ENCODE measurements at regions not wholly inside any gene's neighbourhood (a gene's known extent, or its start where the extent isn't known, plus 50 kb on each side); places are given as distances from the start of the nearest gene placed in this dataset.
A peak's percentile ranks its signal among the peaks of the same experiment; 100 is the strongest.
"Not testable (repeated sequence)": the region's sequence is repeated elsewhere in the genome, so short reads cannot be mapped to it uniquely, and the experiment has no call there.

- peaks cover 0 to 11% (median 5%) of the 10 kb centered on the region in 4 experiments for H3K4me1 ChIP-seq (ENCODE audit: control extremely low read depth in 1 of 4, control insufficient read depth in 4 of 4, insufficient read depth in 4 of 4, low read length in 3 of 4)
- H3K27me3 ChIP-seq (replicated peaks in 2 of 5; ENCODE audit: control insufficient read depth in 4 of 5, insufficient read depth in 5 of 5, low read length in 4 of 5); POLR2A ChIA-PET; CTCF ChIA-PET; H3K9me3 ChIP-seq (ENCODE audit: control extremely low read depth in 1 of 5, control insufficient read depth in 4 of 5, insufficient read depth in 2 of 5, low read depth in 1 of 5, low read length in 4 of 5); H3K27ac ChIP-seq (ENCODE audit: insufficient read depth in 1 of 2, low read depth in 1 of 2, low read length in 2 of 2, poor library complexity in 1 of 2, severe bottlenecking in 2 of 2); DNase-seq; H3K4me3 ChIP-seq (ENCODE audit: control insufficient read depth in 1 of 7, extremely low read depth in 1 of 7, insufficient read depth in 4 of 7, low read depth in 2 of 7, low read length in 6 of 7); H3K36me3 ChIP-seq (ENCODE audit: control insufficient read depth in 4 of 4, insufficient read depth in 4 of 4, low read length in 3 of 4): not testable (repeated sequence)
- WGBS (ENCODE audit: insufficient coverage) = no CpG with 5 or more reads among the region's 2 CpGs
These were observed 170.5 kb upstream of the PLGLB2 start for GRCh38 chr2:87577358-87577757.

- H3K27ac ChIP-seq (ENCODE audit: insufficient read depth in 1 of 2, low read depth in 1 of 2, low read length in 2 of 2, poor library complexity in 1 of 2, severe bottlenecking in 2 of 2); POLR2A ChIA-PET; H3K27me3 ChIP-seq (replicated peaks in 2 of 5; ENCODE audit: control insufficient read depth in 4 of 5, insufficient read depth in 5 of 5, low read length in 4 of 5); H3K4me1 ChIP-seq (ENCODE audit: control extremely low read depth in 1 of 4, control insufficient read depth in 4 of 4, insufficient read depth in 4 of 4, low read length in 3 of 4); H3K9me3 ChIP-seq (ENCODE audit: control extremely low read depth in 1 of 5, control insufficient read depth in 4 of 5, insufficient read depth in 2 of 5, low read depth in 1 of 5, low read length in 4 of 5); H3K4me3 ChIP-seq (ENCODE audit: control insufficient read depth in 1 of 7, extremely low read depth in 1 of 7, insufficient read depth in 4 of 7, low read depth in 2 of 7, low read length in 6 of 7); CTCF ChIA-PET; H3K36me3 ChIP-seq (ENCODE audit: control insufficient read depth in 4 of 4, insufficient read depth in 4 of 4, low read length in 3 of 4); DNase-seq: not testable (repeated sequence)
- WGBS (ENCODE audit: insufficient coverage) = no CpG with 5 or more reads among the region's 4 CpGs
These were observed 165.7 kb upstream of the PLGLB2 start for GRCh38 chr2:87582152-87582551.

- H3K27me3 ChIP-seq (replicated peaks in 2 of 5; ENCODE audit: control insufficient read depth in 4 of 5, insufficient read depth in 5 of 5, low read length in 4 of 5); CTCF ChIA-PET: not testable (repeated sequence)
These were observed 165.3 kb upstream of the PLGLB2 start for GRCh38 chr2:87582579-87582978.

DNA sequence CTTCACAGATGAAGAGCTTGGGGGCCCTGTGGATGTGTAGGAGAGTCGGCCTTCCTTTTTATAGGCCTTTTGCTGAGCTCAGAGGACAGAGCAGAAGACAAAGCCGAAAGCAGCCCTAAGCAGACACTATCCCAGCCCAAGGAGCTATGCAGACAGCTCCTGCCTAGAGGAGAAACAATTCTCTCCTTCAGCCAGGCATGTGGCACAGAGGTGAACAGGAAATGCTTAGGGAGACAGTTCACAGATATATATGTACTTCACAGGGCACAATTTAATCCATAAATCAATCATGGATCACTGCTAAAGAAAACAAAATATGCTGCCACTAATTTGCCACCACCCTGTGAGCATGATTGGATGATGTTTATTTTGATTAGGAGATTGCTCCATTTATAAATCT lies 164.5 kb upstream of the PLGLB2 start:
- H3K27me3 ChIP-seq (replicated peaks in 2 of 5; ENCODE audit: control insufficient read depth in 4 of 5, insufficient read depth in 5 of 5, low read length in 4 of 5); H3K9me3 ChIP-seq (ENCODE audit: control extremely low read depth in 1 of 5, control insufficient read depth in 4 of 5, insufficient read depth in 2 of 5, low read depth in 1 of 5, low read length in 4 of 5); H3K36me3 ChIP-seq (ENCODE audit: control insufficient read depth in 4 of 4, insufficient read depth in 4 of 4, low read length in 3 of 4); H3K27ac ChIP-seq (ENCODE audit: insufficient read depth in 1 of 2, low read depth in 1 of 2, low read length in 2 of 2, poor library complexity in 1 of 2, severe bottlenecking in 2 of 2); POLR2A ChIA-PET; DNase-seq; H3K4me1 ChIP-seq (ENCODE audit: control extremely low read depth in 1 of 4, control insufficient read depth in 4 of 4, insufficient read depth in 4 of 4, low read length in 3 of 4); CTCF ChIA-PET; H3K4me3 ChIP-seq (ENCODE audit: control insufficient read depth in 1 of 7, extremely low read depth in 1 of 7, insufficient read depth in 4 of 7, low read depth in 2 of 7, low read length in 6 of 7): not testable (repeated sequence)
- no CpG with 5 or more reads among the region's 2 CpGs for WGBS (ENCODE audit: insufficient coverage)

More at GRCh38 chr2:87582579-87582978, 165.3 kb upstream of the PLGLB2 start:
- H3K36me3 ChIP-seq (ENCODE audit: control insufficient read depth in 4 of 4, insufficient read depth in 4 of 4, low read length in 3 of 4); H3K4me1 ChIP-seq (ENCODE audit: control extremely low read depth in 1 of 4, control insufficient read depth in 4 of 4, insufficient read depth in 4 of 4, low read length in 3 of 4); H3K4me3 ChIP-seq (ENCODE audit: control insufficient read depth in 1 of 7, extremely low read depth in 1 of 7, insufficient read depth in 4 of 7, low read depth in 2 of 7, low read length in 6 of 7); H3K27ac ChIP-seq (ENCODE audit: insufficient read depth in 1 of 2, low read depth in 1 of 2, low read length in 2 of 2, poor library complexity in 1 of 2, severe bottlenecking in 2 of 2); POLR2A ChIA-PET; DNase-seq; H3K9me3 ChIP-seq (ENCODE audit: control extremely low read depth in 1 of 5, control insufficient read depth in 4 of 5, insufficient read depth in 2 of 5, low read depth in 1 of 5, low read length in 4 of 5): not testable (repeated sequence)

DNA sequence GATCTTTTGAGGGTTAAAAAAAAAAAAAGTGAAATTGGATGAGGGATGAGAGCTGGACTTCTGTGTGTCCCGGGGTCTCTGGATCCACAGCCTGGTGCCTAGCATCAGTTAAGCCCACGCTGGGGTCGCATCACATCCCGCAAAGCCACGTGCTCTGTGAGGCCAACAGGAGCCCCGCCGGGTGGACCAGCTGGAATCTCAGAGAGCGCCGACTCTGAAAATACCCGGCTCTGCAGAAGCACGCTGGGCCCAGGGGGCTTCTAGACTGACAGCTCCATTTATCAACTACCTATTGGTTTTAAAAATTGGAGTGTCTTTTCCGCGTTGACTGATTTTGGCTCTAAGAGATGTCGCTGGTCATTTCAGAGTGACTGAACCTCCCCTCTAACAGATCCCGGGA lies 164.1 kb upstream of the PLGLB2 start:
- CTCF ChIA-PET; H3K4me3 ChIP-seq (ENCODE audit: control insufficient read depth in 1 of 7, extremely low read depth in 1 of 7, insufficient read depth in 4 of 7, low read depth in 2 of 7, low read length in 6 of 7): not testable (repeated sequence)

GRCh38 chr2:87584268-87584906 lies 163.5 kb upstream of the PLGLB2 start:
- H3K27ac ChIP-seq (ENCODE audit: insufficient read depth in 1 of 2, low read depth in 1 of 2, low read length in 2 of 2, poor library complexity in 1 of 2, severe bottlenecking in 2 of 2) = peak overlapping the region in 1 of 2 experiments; percentile 47
- H3K27me3 ChIP-seq (replicated peaks in 2 of 5; ENCODE audit: control insufficient read depth in 4 of 5, insufficient read depth in 5 of 5, low read length in 4 of 5); H3K9me3 ChIP-seq (ENCODE audit: control extremely low read depth in 1 of 5, control insufficient read depth in 4 of 5, insufficient read depth in 2 of 5, low read depth in 1 of 5, low read length in 4 of 5); CTCF ChIA-PET; H3K4me1 ChIP-seq (ENCODE audit: control extremely low read depth in 1 of 4, control insufficient read depth in 4 of 4, insufficient read depth in 4 of 4, low read length in 3 of 4); POLR2A ChIA-PET; H3K36me3 ChIP-seq (ENCODE audit: control insufficient read depth in 4 of 4, insufficient read depth in 4 of 4, low read length in 3 of 4): not testable (repeated sequence)
- DNase-seq = peak; percentile 57 to 67 (median 57)
- 0% methylated on average over 18 of the region's 35 CpGs for WGBS (ENCODE audit: insufficient coverage)
- H3K4me3 ChIP-seq (ENCODE audit: control insufficient read depth in 1 of 7, extremely low read depth in 1 of 7, insufficient read depth in 4 of 7, low read depth in 2 of 7, low read length in 6 of 7) = peak overlapping the region in 4 of 7 experiments; percentile 36 to 57 (median 48)

More for the DNA sequence above, 164.1 kb upstream of the PLGLB2 start:
- H3K4me1 ChIP-seq (ENCODE audit: control extremely low read depth in 1 of 4, control insufficient read depth in 4 of 4, insufficient read depth in 4 of 4, low read length in 3 of 4); POLR2A ChIA-PET; H3K36me3 ChIP-seq (ENCODE audit: control insufficient read depth in 4 of 4, insufficient read depth in 4 of 4, low read length in 3 of 4); H3K9me3 ChIP-seq (ENCODE audit: control extremely low read depth in 1 of 5, control insufficient read depth in 4 of 5, insufficient read depth in 2 of 5, low read depth in 1 of 5, low read length in 4 of 5); H3K27me3 ChIP-seq (replicated peaks in 2 of 5; ENCODE audit: control insufficient read depth in 4 of 5, insufficient read depth in 5 of 5, low read length in 4 of 5); H3K27ac ChIP-seq (ENCODE audit: insufficient read depth in 1 of 2, low read depth in 1 of 2, low read length in 2 of 2, poor library complexity in 1 of 2, severe bottlenecking in 2 of 2): not testable (repeated sequence)
- no CpG with 5 or more reads among the region's 15 CpGs for WGBS (ENCODE audit: insufficient coverage)
- DNase-seq = peak in 2 of 3 donors; percentile 13 to 17

DNA sequence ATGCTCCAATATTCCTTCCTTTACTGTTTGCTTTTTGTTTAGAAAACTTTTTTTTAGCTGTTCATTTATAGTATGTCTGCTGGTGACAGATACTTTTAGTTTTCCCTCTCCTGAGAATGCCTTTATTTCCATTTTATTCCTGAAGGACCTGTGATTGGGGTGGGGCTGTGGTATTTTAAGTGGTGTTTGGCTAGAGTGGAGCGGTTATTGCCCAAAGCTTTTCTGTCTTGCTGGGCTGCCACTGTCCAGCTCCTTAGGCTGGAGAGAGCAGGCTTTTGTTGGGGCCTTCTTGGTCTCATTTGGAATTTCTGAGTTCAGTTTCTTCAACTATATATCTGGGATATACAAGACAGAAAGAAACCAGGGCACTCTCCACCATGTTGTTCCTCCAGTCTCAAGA lies 160.0 kb upstream of the PLGLB2 start:
- H3K27ac ChIP-seq (ENCODE audit: insufficient read depth in 1 of 2, low read depth in 1 of 2, low read length in 2 of 2, poor library complexity in 1 of 2, severe bottlenecking in 2 of 2); H3K4me1 ChIP-seq (ENCODE audit: control extremely low read depth in 1 of 4, control insufficient read depth in 4 of 4, insufficient read depth in 4 of 4, low read length in 3 of 4); DNase-seq; H3K27me3 ChIP-seq (replicated peaks in 2 of 5; ENCODE audit: control insufficient read depth in 4 of 5, insufficient read depth in 5 of 5, low read length in 4 of 5); H3K9me3 ChIP-seq (ENCODE audit: control extremely low read depth in 1 of 5, control insufficient read depth in 4 of 5, insufficient read depth in 2 of 5, low read depth in 1 of 5, low read length in 4 of 5); H3K36me3 ChIP-seq (ENCODE audit: control insufficient read depth in 4 of 4, insufficient read depth in 4 of 4, low read length in 3 of 4); POLR2A ChIA-PET; CTCF ChIA-PET; H3K4me3 ChIP-seq (ENCODE audit: control insufficient read depth in 1 of 7, extremely low read depth in 1 of 7, insufficient read depth in 4 of 7, low read depth in 2 of 7, low read length in 6 of 7): not testable (repeated sequence)
- whole genome bisulfite sequencing (ENCODE audit: insufficient coverage) = no CpG with 5 or more reads among the region's 1 CpG
